ENCODE measurements at regions not wholly inside any gene's neighbourhood (a gene's known extent, or its start where the extent isn't known, plus 50 kb on each side); places are given as distances from the start of the nearest gene placed in this dataset.
"Not testable (repeated sequence)": the region's sequence is repeated elsewhere in the genome, so short reads cannot be mapped to it uniquely, and the experiment has no call there.

- TF ChIP-seq GABPA (IDR thresholded peaks at IDR 0.05 in 1 of 2, conservative IDR thresholded peaks at IDR 0.05 in 1 of 2); RAD21 (IDR thresholded peaks at IDR 0.05); YY1 (IDR thresholded peaks at IDR 0.05); SP1 (IDR thresholded peaks at IDR 0.05); ZBTB33 (IDR thresholded peaks at IDR 0.05); TAF1 (conservative IDR thresholded peaks at IDR 0.05); EGR1 (IDR thresholded peaks at IDR 0.05; ENCODE audit: low read depth in 2 of 2): not testable (repeated sequence)
- TF ChIP-seq, protein P1, sequence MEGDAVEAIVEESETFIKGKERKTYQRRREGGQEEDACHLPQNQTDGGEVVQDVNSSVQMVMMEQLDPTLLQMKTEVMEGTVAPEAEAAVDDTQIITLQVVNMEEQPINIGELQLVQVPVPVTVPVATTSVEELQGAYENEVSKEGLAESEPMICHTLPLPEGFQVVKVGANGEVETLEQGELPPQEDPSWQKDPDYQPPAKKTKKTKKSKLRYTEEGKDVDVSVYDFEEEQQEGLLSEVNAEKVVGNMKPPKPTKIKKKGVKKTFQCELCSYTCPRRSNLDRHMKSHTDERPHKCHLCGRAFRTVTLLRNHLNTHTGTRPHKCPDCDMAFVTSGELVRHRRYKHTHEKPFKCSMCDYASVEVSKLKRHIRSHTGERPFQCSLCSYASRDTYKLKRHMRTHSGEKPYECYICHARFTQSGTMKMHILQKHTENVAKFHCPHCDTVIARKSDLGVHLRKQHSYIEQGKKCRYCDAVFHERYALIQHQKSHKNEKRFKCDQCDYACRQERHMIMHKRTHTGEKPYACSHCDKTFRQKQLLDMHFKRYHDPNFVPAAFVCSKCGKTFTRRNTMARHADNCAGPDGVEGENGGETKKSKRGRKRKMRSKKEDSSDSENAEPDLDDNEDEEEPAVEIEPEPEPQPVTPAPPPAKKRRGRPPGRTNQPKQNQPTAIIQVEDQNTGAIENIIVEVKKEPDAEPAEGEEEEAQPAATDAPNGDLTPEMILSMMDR (IDR thresholded peaks at IDR 0.05; ENCODE audit: low read depth, low read length, missing input control): not testable (repeated sequence)
- TF ChIP-seq, protein P2, sequence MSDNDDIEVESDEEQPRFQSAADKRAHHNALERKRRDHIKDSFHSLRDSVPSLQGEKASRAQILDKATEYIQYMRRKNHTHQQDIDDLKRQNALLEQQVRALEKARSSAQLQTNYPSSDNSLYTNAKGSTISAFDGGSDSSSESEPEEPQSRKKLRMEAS (IDR thresholded peaks at IDR 0.05): not testable (repeated sequence)
- TF ChIP-seq, protein P3, sequence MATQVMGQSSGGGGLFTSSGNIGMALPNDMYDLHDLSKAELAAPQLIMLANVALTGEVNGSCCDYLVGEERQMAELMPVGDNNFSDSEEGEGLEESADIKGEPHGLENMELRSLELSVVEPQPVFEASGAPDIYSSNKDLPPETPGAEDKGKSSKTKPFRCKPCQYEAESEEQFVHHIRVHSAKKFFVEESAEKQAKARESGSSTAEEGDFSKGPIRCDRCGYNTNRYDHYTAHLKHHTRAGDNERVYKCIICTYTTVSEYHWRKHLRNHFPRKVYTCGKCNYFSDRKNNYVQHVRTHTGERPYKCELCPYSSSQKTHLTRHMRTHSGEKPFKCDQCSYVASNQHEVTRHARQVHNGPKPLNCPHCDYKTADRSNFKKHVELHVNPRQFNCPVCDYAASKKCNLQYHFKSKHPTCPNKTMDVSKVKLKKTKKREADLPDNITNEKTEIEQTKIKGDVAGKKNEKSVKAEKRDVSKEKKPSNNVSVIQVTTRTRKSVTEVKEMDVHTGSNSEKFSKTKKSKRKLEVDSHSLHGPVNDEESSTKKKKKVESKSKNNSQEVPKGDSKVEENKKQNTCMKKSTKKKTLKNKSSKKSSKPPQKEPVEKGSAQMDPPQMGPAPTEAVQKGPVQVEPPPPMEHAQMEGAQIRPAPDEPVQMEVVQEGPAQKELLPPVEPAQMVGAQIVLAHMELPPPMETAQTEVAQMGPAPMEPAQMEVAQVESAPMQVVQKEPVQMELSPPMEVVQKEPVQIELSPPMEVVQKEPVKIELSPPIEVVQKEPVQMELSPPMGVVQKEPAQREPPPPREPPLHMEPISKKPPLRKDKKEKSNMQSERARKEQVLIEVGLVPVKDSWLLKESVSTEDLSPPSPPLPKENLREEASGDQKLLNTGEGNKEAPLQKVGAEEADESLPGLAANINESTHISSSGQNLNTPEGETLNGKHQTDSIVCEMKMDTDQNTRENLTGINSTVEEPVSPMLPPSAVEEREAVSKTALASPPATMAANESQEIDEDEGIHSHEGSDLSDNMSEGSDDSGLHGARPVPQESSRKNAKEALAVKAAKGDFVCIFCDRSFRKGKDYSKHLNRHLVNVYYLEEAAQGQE (IDR thresholded peaks at IDR 0.05): not testable (repeated sequence)
- TF ChIP-seq, protein P4, sequence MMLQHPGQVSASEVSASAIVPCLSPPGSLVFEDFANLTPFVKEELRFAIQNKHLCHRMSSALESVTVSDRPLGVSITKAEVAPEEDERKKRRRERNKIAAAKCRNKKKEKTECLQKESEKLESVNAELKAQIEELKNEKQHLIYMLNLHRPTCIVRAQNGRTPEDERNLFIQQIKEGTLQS (IDR thresholded peaks at IDR 0.05): not testable (repeated sequence)
Observed at GRCh38 chr16:21372862-21373261, 94.8 kb upstream of the CRYM start.

Data from liver (tissue), 3 donors.